ENCODE measurements at regions not wholly inside any gene's neighbourhood (a gene's known extent, or its start where the extent isn't known, plus 50 kb on each side); places are given as distances from the start of the nearest gene placed in this dataset.

DNA sequence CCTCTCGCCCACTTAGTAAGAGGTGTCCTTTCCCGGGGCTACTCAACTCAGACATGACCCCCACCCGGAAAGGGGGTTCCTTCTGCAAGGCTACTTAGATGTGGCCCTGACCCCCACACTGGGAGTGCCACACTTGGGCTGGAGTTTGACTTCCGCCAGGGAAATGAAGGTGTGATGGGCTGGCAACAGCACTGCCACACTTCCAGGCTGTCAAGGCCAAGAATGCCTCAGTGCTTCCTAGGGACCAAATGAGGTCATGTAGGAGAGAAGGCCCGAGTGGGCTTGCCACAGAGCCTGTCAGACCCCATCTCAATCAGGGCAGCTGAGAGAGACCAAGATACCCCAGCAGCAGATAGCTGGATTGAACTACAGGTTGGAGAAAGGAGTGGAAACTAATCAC lies 55.5 kb downstream of the DRD1 start:
- no peaks in the 10 kb centered on the region for H3K9me3 ChIP-seq

DNA sequence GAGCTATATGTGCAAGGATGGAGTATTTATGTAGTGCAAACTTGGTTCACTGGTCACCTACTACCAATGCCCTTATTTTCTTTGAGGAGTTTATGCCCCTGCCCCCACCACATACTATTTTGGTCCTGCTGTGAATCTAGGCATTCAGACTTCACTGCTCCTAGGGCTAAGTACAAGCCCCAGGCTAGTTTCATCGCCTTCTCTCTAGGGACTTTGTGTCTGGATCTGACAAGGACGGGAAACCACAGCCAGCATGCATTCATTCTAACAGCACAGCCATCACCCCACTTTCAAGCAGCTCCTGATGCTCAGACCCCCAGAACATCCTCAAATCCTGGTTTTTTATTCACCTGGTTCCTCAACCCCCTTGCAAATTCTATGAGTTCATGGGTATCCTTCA lies 56.8 kb downstream of the DRD1 start:
- Histone ChIP-seq H3K9me3 (no peaks in the 10 kb centered on the region), H3K27me3 (peaks cover 5% of the 10 kb centered on the region), H3K36me3 (no peaks in the 10 kb centered on the region), H3K4me3 (ENCODE audit: low read depth in 1 of 2, low read length in 1 of 2) (no peak overlapping the region), H3K4me1 (ENCODE audit: control insufficient read depth in 1 of 2, insufficient read depth in 1 of 2, low read depth in 1 of 2, low read length in 1 of 2) (no peaks in the 10 kb centered on the region), H3K27ac (no peak overlapping the region)
- TF ChIP-seq, protein P1, sequence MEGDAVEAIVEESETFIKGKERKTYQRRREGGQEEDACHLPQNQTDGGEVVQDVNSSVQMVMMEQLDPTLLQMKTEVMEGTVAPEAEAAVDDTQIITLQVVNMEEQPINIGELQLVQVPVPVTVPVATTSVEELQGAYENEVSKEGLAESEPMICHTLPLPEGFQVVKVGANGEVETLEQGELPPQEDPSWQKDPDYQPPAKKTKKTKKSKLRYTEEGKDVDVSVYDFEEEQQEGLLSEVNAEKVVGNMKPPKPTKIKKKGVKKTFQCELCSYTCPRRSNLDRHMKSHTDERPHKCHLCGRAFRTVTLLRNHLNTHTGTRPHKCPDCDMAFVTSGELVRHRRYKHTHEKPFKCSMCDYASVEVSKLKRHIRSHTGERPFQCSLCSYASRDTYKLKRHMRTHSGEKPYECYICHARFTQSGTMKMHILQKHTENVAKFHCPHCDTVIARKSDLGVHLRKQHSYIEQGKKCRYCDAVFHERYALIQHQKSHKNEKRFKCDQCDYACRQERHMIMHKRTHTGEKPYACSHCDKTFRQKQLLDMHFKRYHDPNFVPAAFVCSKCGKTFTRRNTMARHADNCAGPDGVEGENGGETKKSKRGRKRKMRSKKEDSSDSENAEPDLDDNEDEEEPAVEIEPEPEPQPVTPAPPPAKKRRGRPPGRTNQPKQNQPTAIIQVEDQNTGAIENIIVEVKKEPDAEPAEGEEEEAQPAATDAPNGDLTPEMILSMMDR (IDR thresholded peaks at IDR 0.05) = no peak

More for the DNA sequence above, 55.5 kb downstream of the DRD1 start:
- TF ChIP-seq, protein P1 (IDR thresholded peaks at IDR 0.05) = no peak
- Histone ChIP-seq H3K36me3 (no peaks in the 10 kb centered on the region), H3K27ac (no peak overlapping the region), H3K27me3 (peaks cover 5% of the 10 kb centered on the region), H3K4me3 (ENCODE audit: low read depth in 1 of 2, low read length in 1 of 2) (no peak overlapping the region), H3K4me1 (ENCODE audit: control insufficient read depth in 1 of 2, insufficient read depth in 1 of 2, low read depth in 1 of 2, low read length in 1 of 2) (no peaks in the 10 kb centered on the region)

DNA sequence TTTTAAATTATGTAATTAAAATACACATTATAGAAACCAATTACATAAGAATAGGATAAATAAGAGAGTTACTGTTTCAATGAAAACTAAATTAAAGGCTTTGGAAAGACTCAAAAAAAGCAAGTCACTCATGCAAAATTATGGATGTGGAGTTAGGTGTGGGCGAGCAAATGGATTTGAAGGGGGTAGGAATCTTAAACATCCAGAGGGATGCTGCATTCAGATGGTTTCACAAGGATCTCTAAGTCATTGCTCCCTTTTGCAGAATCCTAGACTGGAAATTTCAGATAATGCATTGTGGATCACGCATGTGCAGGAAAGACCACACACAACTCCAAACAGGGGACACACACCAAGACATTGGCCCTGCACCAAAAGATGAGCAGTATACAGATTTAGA lies 57.5 kb downstream of the DRD1 start:
- Histone ChIP-seq H3K9me3 (no peaks in the 10 kb centered on the region), H3K4me3 (ENCODE audit: low read depth in 1 of 2, low read length in 1 of 2) (no peak overlapping the region), H3K27me3 (peaks cover 5% of the 10 kb centered on the region), H3K27ac (no peak overlapping the region), H3K36me3 (no peaks in the 10 kb centered on the region), H3K4me1 (ENCODE audit: control insufficient read depth in 1 of 2, insufficient read depth in 1 of 2, low read depth in 1 of 2, low read length in 1 of 2) (no peaks in the 10 kb centered on the region)
- TF ChIP-seq, protein P1 (IDR thresholded peaks at IDR 0.05) = no peak

DNA sequence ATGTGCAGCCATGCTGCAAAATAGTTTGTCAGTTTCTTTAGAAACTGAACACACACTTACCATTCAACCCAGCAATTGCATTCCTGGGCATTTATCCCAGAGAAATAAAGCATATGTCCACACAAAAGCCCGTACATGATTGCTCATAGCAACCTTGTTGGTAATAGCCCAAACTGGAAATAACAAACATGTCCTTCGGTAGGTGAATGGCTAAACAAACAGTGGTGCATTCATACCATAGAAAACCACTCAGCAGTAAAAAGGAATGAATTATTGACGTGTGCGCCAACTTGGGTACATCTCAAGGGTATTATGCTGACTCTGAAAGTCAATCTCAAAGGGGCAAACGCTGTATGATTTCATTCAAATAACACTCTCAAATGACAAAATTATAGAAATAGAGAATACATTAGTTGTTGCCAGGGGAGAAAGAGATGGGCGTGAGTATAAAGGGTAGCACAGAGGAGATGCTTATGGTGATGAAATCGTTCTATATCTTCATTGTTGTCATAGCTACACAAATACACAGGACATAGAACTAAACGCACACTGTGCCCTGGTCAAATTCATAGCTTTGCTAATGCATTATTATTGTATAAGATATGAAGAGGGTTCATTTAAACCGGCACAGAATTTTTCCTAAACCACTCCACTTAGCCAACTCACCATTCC lies 58.2 kb downstream of the DRD1 start:
- TF ChIP-seq, protein P1 (IDR thresholded peaks at IDR 0.05) = no peak
- peaks cover 5% of the 10 kb centered on the region for H3K27me3 ChIP-seq
- no peaks in the 10 kb centered on the region for H3K4me1 ChIP-seq (ENCODE audit: control insufficient read depth in 1 of 2, insufficient read depth in 1 of 2, low read depth in 1 of 2, low read length in 1 of 2)
- H3K36me3 ChIP-seq = no peaks in the 10 kb centered on the region
- H3K9me3 ChIP-seq = no peaks in the 10 kb centered on the region
- no peak overlapping the region for H3K27ac ChIP-seq
- no peak overlapping the region for H3K4me3 ChIP-seq (ENCODE audit: low read depth in 1 of 2, low read length in 1 of 2)

DNA sequence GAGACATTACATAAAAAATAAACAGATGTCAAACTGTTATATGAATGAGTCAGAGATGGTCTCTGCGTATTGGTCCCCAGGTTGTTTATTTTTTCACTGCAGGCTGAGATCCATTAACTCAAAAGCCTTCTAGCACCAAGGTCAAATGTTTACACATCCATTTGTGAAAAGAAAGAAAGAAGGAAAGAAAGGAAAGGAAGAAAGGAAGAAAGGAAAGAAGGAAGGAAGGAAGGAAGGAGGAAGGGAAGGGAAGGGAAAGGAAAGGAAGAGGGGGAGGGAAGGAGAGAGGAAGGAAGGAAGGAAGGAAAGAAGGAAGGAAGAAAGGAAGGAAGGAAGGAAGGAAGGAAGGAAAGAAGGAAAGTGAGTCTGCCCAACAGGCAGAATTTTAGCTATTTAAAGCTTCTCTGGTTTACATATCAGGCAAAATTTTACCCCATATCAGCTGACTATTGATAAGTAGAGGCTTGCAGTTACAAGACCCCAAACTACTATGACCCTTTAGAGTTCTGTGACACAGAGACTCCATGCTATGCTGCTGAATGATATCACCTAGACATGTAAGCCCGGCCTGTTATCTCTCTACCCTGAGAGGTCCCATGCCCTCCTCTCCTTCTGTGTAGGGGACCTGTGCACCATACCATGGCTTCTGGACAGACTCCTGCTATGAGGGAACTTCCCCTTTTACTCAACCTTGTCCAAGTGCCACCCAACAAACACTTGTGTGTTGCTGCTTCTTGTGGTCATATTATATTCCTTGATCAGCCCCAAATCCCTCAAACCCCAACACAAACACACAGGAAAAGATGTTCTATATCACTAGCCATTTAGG lies 59.0 kb downstream of the DRD1 start:
- H3K9me3 ChIP-seq = no peaks in the 10 kb centered on the region

More for the DNA sequence above, 59.0 kb downstream of the DRD1 start:
- Histone ChIP-seq H3K36me3 (no peaks in the 10 kb centered on the region), H3K27me3 (peaks cover 5% of the 10 kb centered on the region), H3K4me3 (ENCODE audit: low read depth in 1 of 2, low read length in 1 of 2) (no peak overlapping the region), H3K4me1 (ENCODE audit: control insufficient read depth in 1 of 2, insufficient read depth in 1 of 2, low read depth in 1 of 2, low read length in 1 of 2) (no peaks in the 10 kb centered on the region), H3K27ac (no peak overlapping the region)
- TF ChIP-seq, protein P1 (IDR thresholded peaks at IDR 0.05) = no peak
